ENCODE measurements at regions not wholly inside any gene's neighbourhood (a gene's known extent, or its start where the extent isn't known, plus 50 kb on each side); places are given as distances from the start of the nearest gene placed in this dataset.

- peaks cover 0 to 7% (median 0%) of the 10 kb centered on the region in 7 donors for H3K27me3 ChIP-seq
- no peaks in the 10 kb centered on the region for H3K36me3 ChIP-seq
- H3K27ac ChIP-seq = no peak overlapping the region
- intact Hi-C loops (cut with DNase I) = no loop called here
- TF ChIP-seq, protein P1, sequence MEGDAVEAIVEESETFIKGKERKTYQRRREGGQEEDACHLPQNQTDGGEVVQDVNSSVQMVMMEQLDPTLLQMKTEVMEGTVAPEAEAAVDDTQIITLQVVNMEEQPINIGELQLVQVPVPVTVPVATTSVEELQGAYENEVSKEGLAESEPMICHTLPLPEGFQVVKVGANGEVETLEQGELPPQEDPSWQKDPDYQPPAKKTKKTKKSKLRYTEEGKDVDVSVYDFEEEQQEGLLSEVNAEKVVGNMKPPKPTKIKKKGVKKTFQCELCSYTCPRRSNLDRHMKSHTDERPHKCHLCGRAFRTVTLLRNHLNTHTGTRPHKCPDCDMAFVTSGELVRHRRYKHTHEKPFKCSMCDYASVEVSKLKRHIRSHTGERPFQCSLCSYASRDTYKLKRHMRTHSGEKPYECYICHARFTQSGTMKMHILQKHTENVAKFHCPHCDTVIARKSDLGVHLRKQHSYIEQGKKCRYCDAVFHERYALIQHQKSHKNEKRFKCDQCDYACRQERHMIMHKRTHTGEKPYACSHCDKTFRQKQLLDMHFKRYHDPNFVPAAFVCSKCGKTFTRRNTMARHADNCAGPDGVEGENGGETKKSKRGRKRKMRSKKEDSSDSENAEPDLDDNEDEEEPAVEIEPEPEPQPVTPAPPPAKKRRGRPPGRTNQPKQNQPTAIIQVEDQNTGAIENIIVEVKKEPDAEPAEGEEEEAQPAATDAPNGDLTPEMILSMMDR (IDR thresholded peaks at IDR 0.05) = no peak
- H3K4me3 ChIP-seq = no peak overlapping the region
- WGBS, 2 donors = 73 to 90% methylated on average over 2 of the region's 2 CpGs
- H3K9me3 ChIP-seq = peaks cover 0 to 2% (median 0%) of the 10 kb centered on the region in 11 donors
- H3K4me1 ChIP-seq = no peaks in the 10 kb centered on the region
- ATAC-seq (no peak), DNase-seq (no peak)
Measured at GRCh38 chr16:55145771-55146603, 178.0 kb upstream of the IRX6 start.

GRCh38 chr16:55146966-55147365, 177.0 kb upstream of the IRX6 start:
- no peak for DNase-seq
- Histone ChIP-seq H3K27me3 (peaks cover 0 to 7% (median 0%) of the 10 kb centered on the region in 7 donors), H3K27ac (no peak overlapping the region), H3K4me1 (no peaks in the 10 kb centered on the region), H3K9me3 (peaks cover 0 to 2% (median 0%) of the 10 kb centered on the region in 11 donors), H3K4me3 (no peak overlapping the region), H3K36me3 (no peaks in the 10 kb centered on the region)
- 34 to 43% methylated on average over 7 of the region's 7 CpGs for WGBS, 2 donors
- TF ChIP-seq, protein P1 (IDR thresholded peaks at IDR 0.05) = no peak
- no peak for ATAC-seq
- intact Hi-C loops (cut with DNase I) = no loop called here

- no peaks in the 10 kb centered on the region for H3K36me3 ChIP-seq
- ATAC-seq = no peak
- intact Hi-C loops (cut with DNase I) = no loop called here
- TF ChIP-seq, protein P1 (IDR thresholded peaks at IDR 0.05) = no peak
- peaks cover 0 to 9% (median 0%) of the 10 kb centered on the region in 7 donors for H3K27me3 ChIP-seq
- H3K4me3 ChIP-seq = no peak overlapping the region
- H3K9me3 ChIP-seq = peaks cover 0 to 2% (median 0%) of the 10 kb centered on the region in 11 donors
- no peak overlapping the region for H3K27ac ChIP-seq
- no peak for DNase-seq
- WGBS, 2 donors = 87% methylated on average over 4 of the region's 4 CpGs
- H3K4me1 ChIP-seq = no peaks in the 10 kb centered on the region
Measured at GRCh38 chr16:55147396-55147795, 176.6 kb upstream of the IRX6 start.

- Histone ChIP-seq H3K4me1 (no peaks in the 10 kb centered on the region), H3K4me3 (no peak overlapping the region), H3K36me3 (no peaks in the 10 kb centered on the region), H3K27ac (no peak overlapping the region), H3K27me3 (peaks cover 0 to 18% (median 0%) of the 10 kb centered on the region in 7 donors), H3K9me3 (peaks cover 0 to 2% (median 0%) of the 10 kb centered on the region in 11 donors)
- TF ChIP-seq, protein P1 (IDR thresholded peaks at IDR 0.05) = no peak
- DNase-seq = no peak
- no peak for ATAC-seq
- intact Hi-C loops (cut with DNase I) = no loop called here
- 69 to 78% methylated on average over 4 of the region's 4 CpGs for WGBS, 2 donors
Measured at GRCh38 chr16:55149622-55150021, 174.4 kb upstream of the IRX6 start.

Data from heart right ventricle (tissue), 16 donors.